ENCODE measurements at regions not wholly inside any gene's neighbourhood (a gene's known extent, or its start where the extent isn't known, plus 50 kb on each side); places are given as distances from the start of the nearest gene placed in this dataset.

DNA sequence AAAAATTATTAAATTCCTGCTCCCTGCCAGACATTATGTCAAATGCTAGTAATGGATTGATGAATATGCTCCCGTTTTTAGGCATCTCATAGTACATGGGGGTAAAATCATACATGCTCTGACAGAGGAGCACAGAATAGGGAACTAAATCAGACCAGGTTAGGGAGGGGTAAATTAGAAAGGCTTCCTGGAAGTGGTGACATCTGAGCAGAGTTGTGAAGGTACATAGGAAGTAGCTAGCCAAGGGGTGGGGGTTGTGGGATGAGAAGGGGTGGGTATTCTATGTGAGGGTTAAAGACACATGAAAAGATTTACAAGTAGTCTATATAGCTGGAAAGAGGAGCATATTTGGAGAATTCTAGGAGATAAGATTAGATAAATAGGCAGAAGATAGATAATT, 171.7 kb upstream of the FBXO33 start:
- H3K4me3 ChIP-seq (ENCODE audit: low read depth in 2 of 2, low read length in 1 of 2), result no peak overlapping the region
- WGBS (ENCODE audit: low lambda C conversion rate), result 0% methylated on average over 1 of the region's 1 CpG
- no peak overlapping the region for H3K4me2 ChIP-seq
- ChIA-PET POLR2A (no interaction called here), CTCF (interaction anchor here (0.5 kb wide), 1 partner anchor 676 kb away, joined by 4 read pairs; no protein-coding TSS in a partner anchor)
- H3K79me2 ChIP-seq (ENCODE audit: insufficient read depth), result no peaks in the 10 kb centered on the region
- H3K36me3 ChIP-seq (replicated peaks in 1 of 2; ENCODE audit: control insufficient read depth in 1 of 2, insufficient read depth in 2 of 2, low read length in 1 of 2), result no peaks in the 10 kb centered on the region
- H3K27me3 ChIP-seq (ENCODE audit: insufficient read depth), result no peaks in the 10 kb centered on the region
- H2AFZ ChIP-seq (ENCODE audit: low read depth), result no peak overlapping the region
- TF ChIP-seq TCF12 (IDR thresholded peaks at IDR 0.05), result no peak
- TF ChIP-seq FOXM1 (IDR thresholded peaks at IDR 0.05; ENCODE audit: low read depth), result no peak
- no peak for TF ChIP-seq RXRA (IDR thresholded peaks at IDR 0.05; ENCODE audit: borderline replicate concordance, low read depth)
- TF ChIP-seq GABPA (IDR thresholded peaks at IDR 0.05; ENCODE audit: low read depth), result no peak
- no peak for TF ChIP-seq FOSL2 (IDR thresholded peaks at IDR 0.05; ENCODE audit: borderline replicate concordance, low read depth)
- TF ChIP-seq, protein P1, sequence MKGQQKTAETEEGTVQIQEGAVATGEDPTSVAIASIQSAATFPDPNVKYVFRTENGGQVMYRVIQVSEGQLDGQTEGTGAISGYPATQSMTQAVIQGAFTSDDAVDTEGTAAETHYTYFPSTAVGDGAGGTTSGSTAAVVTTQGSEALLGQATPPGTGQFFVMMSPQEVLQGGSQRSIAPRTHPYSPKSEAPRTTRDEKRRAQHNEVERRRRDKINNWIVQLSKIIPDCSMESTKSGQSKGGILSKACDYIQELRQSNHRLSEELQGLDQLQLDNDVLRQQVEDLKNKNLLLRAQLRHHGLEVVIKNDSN (IDR thresholded peaks at IDR 0.05; ENCODE audit: borderline replicate concordance, low read depth), result no peak
- no peak for TF ChIP-seq NFIC (IDR thresholded peaks at IDR 0.05; ENCODE audit: borderline replicate concordance)
- TF ChIP-seq ZBTB33 (IDR thresholded peaks at IDR 0.05; ENCODE audit: borderline replicate concordance, low read depth), result no peak
- no peak overlapping the region for H3K9ac ChIP-seq
- no peaks in the 10 kb centered on the region for H4K20me1 ChIP-seq (ENCODE audit: insufficient read depth)
- H3K4me1 ChIP-seq (ENCODE audit: control insufficient read depth in 1 of 2, insufficient read depth in 2 of 2, low read depth in 1 of 2, low read length in 1 of 2), result no peaks in the 10 kb centered on the region
- no peak overlapping the region for H3K27ac ChIP-seq (ENCODE audit: low read depth in 2 of 2, low read length in 1 of 2)
- H3K9me3 ChIP-seq, result no peaks in the 10 kb centered on the region
- no peaks in the 10 kb centered on the region for H3K9me2 ChIP-seq
- no peak for DNase-seq
- no peaks in the 10 kb centered on the region for H3F3A ChIP-seq (replicated peaks; ENCODE audit: insufficient read depth)

- no peak overlapping the region for H2AFZ ChIP-seq (ENCODE audit: low read depth)
- POLR2A ChIA-PET, result no interaction called here
- no peaks in the 10 kb centered on the region for H3K4me1 ChIP-seq (ENCODE audit: control insufficient read depth in 1 of 2, insufficient read depth in 2 of 2, low read depth in 1 of 2, low read length in 1 of 2)
- H3K9ac ChIP-seq, result no peak overlapping the region
- H3K9me2 ChIP-seq, result no peaks in the 10 kb centered on the region
- TF ChIP-seq RCOR1 (IDR thresholded peaks at IDR 0.05; ENCODE audit: low read length) (no peak), RXRA (IDR thresholded peaks at IDR 0.05; ENCODE audit: borderline replicate concordance, low read depth) (no peak), TCF12 (IDR thresholded peaks at IDR 0.05) (no peak), ELF1 (IDR thresholded peaks at IDR 0.05) (no peak), TAF1 (IDR thresholded peaks at IDR 0.05; ENCODE audit: borderline replicate concordance, low read depth, low read length) (no peak), TEAD4 (IDR thresholded peaks at IDR 0.05; ENCODE audit: borderline replicate concordance, insufficient read depth) (no peak), CHD2 (IDR thresholded peaks at IDR 0.05; ENCODE audit: low read length, partially characterized antibody) (no peak), POLR2AphosphoS5 (IDR thresholded peaks at IDR 0.05; ENCODE audit: low read depth, low read length) (no peak), NFIC (IDR thresholded peaks at IDR 0.05; ENCODE audit: borderline replicate concordance) (no peak), PBX3 (IDR thresholded peaks at IDR 0.05) (no peak), MEF2A (IDR thresholded peaks at IDR 0.05; ENCODE audit: borderline replicate concordance, low read depth) (no peak)
- TF ChIP-seq, protein P2, sequence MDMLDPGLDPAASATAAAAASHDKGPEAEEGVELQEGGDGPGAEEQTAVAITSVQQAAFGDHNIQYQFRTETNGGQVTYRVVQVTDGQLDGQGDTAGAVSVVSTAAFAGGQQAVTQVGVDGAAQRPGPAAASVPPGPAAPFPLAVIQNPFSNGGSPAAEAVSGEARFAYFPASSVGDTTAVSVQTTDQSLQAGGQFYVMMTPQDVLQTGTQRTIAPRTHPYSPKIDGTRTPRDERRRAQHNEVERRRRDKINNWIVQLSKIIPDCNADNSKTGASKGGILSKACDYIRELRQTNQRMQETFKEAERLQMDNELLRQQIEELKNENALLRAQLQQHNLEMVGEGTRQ (IDR thresholded peaks at IDR 0.05; ENCODE audit: borderline replicate concordance, low read depth, low read length), result no peak
- no peak overlapping the region for H3K27ac ChIP-seq (ENCODE audit: low read depth in 2 of 2, low read length in 1 of 2)
- no peak for DNase-seq
- H3K9me3 ChIP-seq, result no peaks in the 10 kb centered on the region
- no peaks in the 10 kb centered on the region for H4K20me1 ChIP-seq (ENCODE audit: insufficient read depth)
- H3K36me3 ChIP-seq (replicated peaks in 1 of 2; ENCODE audit: control insufficient read depth in 1 of 2, insufficient read depth in 2 of 2, low read length in 1 of 2), result no peaks in the 10 kb centered on the region
- no peak overlapping the region for H3K4me2 ChIP-seq
- WGBS (ENCODE audit: low lambda C conversion rate), result 0% methylated on average over 2 of the region's 2 CpGs
- H3K27me3 ChIP-seq (ENCODE audit: insufficient read depth), result no peaks in the 10 kb centered on the region
- H3K4me3 ChIP-seq (ENCODE audit: low read depth in 2 of 2, low read length in 1 of 2), result no peak overlapping the region
- CTCF ChIA-PET, result no interaction called here
- H3F3A ChIP-seq (replicated peaks; ENCODE audit: insufficient read depth), result no peaks in the 10 kb centered on the region
- no peaks in the 10 kb centered on the region for H3K79me2 ChIP-seq (ENCODE audit: insufficient read depth)
Observed at GRCh38 chr14:39593377-39593776, 161.1 kb upstream of the FBXO33 start.
